Osteoblast (primary cell): ENCODE measurements at regions not wholly inside any gene's neighbourhood (a gene's known extent, or its start where the extent isn't known, plus 50 kb on each side); places are given as distances from the start of the nearest gene placed in this dataset.

Experiments
- DNase-seq: peaks from one replicate; pipeline ENCODE4 v3.0.0; 2011; ENCODE audit warnings: low spot score, mixed read lengths; ENCODE audit not compliant: insufficient read length; ENCODE audit errors: missing footprints
- H2AFZ ChIP-seq: 2 replicates; pipeline ENCODE4 v1.6.0; 2011; ENCODE audit warnings: mild to moderate bottlenecking, low read length
- H3K27ac ChIP-seq: 2 replicates; pipeline ENCODE4 v1.5.1; 2011; ENCODE audit warnings: mild to moderate bottlenecking, low read depth, low read length, moderate library complexity
- H3K27me3 ChIP-seq: 2 replicates; pipeline ENCODE4 v1.6.0; 2012; ENCODE audit warnings: mild to moderate bottlenecking, control low read depth, inconsistent platforms, low read length, moderate library complexity; ENCODE audit not compliant: insufficient read depth
- H3K36me3 ChIP-seq: 2 replicates; pipeline ENCODE4 v1.5.1; 2011; ENCODE audit warnings: mild to moderate bottlenecking, low read length, control low read depth, moderate library complexity; ENCODE audit not compliant: insufficient read depth
- H3K4me1 ChIP-seq: 2 replicates; pipeline ENCODE4 v1.5.1; 2011; ENCODE audit warnings: mild to moderate bottlenecking, low read length, control low read depth, moderate library complexity; ENCODE audit not compliant: insufficient read depth
- H3K4me2 ChIP-seq: 2 replicates; pipeline ENCODE4 v1.6.0; 2011; ENCODE audit warnings: mild to moderate bottlenecking, low read length; ENCODE audit not compliant: insufficient read depth
- H3K4me3 ChIP-seq: fragments of 200-600 bp; sonication (generic); 3 replicates; pipeline ENCODE4 v1.5.1; 2012; ENCODE audit warnings: mild to moderate bottlenecking, low read length, inconsistent platforms; ENCODE audit not compliant: insufficient read depth
- H3K79me2 ChIP-seq: 2 replicates; pipeline ENCODE4 v1.6.0; 2012; ENCODE audit warnings: mild to moderate bottlenecking, low read length, control low read depth, inconsistent platforms; ENCODE audit not compliant: insufficient read depth
- H3K9me3 ChIP-seq: 2 replicates; pipeline ENCODE4 v1.5.1; 2011; ENCODE audit warnings: low read depth, low read length, control low read depth
- H4K20me1 ChIP-seq: 2 replicates; pipeline ENCODE4 v1.6.0; 2012; ENCODE audit warnings: mild to moderate bottlenecking, low read length, control low read depth; ENCODE audit not compliant: insufficient read depth
- CTCF ChIP-seq: IDR thresholded peaks from 2 replicates; pipeline ENCODE4 v1.5.1; 2011; ENCODE audit warnings: mild to moderate bottlenecking, low read depth, low read length, moderate library complexity; ENCODE audit errors: extremely low read depth

GRCh38 chr14:83905157-83905556, 1624.8 kb upstream of the FLRT2 start:
- Histone ChIP-seq H2AFZ (no peak overlapping the region), H3K4me3 (no peak overlapping the region), H3K9me3 (no peaks in the 10 kb centered on the region), H3K79me2 (no peaks in the 10 kb centered on the region), H3K4me1 (no peaks in the 10 kb centered on the region), H3K27ac (no peak overlapping the region), H3K27me3 (no peaks in the 10 kb centered on the region), H3K4me2 (no peak overlapping the region), H4K20me1 (no peaks in the 10 kb centered on the region), H3K36me3 (no peaks in the 10 kb centered on the region)
- no peak for TF ChIP-seq CTCF
- no peak for DNase-seq

GRCh38 chr14:83908419-83908818, 1621.5 kb upstream of the FLRT2 start:
- Histone ChIP-seq H3K4me1 (no peaks in the 10 kb centered on the region), H3K27me3 (no peaks in the 10 kb centered on the region), H3K27ac (no peak overlapping the region), H3K4me3 (no peak overlapping the region), H3K4me2 (no peak overlapping the region), H4K20me1 (no peaks in the 10 kb centered on the region), H3K79me2 (no peaks in the 10 kb centered on the region), H2AFZ (no peak overlapping the region), H3K9me3 (peaks cover 4% of the 10 kb centered on the region), H3K36me3 (no peaks in the 10 kb centered on the region)
- DNase-seq = no peak
- no peak for TF ChIP-seq CTCF

GRCh38 chr14:83909507-83909906, 1620.4 kb upstream of the FLRT2 start:
- Histone ChIP-seq H3K4me1 (no peaks in the 10 kb centered on the region), H4K20me1 (no peaks in the 10 kb centered on the region), H3K36me3 (no peaks in the 10 kb centered on the region), H3K9me3 (peaks cover 4% of the 10 kb centered on the region), H3K4me2 (no peak overlapping the region), H3K27ac (no peak overlapping the region), H3K27me3 (no peaks in the 10 kb centered on the region), H3K79me2 (no peaks in the 10 kb centered on the region), H3K4me3 (no peak overlapping the region), H2AFZ (no peak overlapping the region)
- no peak for TF ChIP-seq CTCF
- no peak for DNase-seq

- Histone ChIP-seq H3K9me3 (peaks cover 4% of the 10 kb centered on the region), H2AFZ (no peak overlapping the region), H3K79me2 (no peaks in the 10 kb centered on the region), H3K4me2 (no peak overlapping the region), H3K27me3 (no peaks in the 10 kb centered on the region), H3K27ac (no peak overlapping the region), H3K4me1 (no peaks in the 10 kb centered on the region), H3K36me3 (no peaks in the 10 kb centered on the region), H4K20me1 (no peaks in the 10 kb centered on the region), H3K4me3 (no peak overlapping the region)
- DNase-seq = no peak
- no peak for TF ChIP-seq CTCF
These were observed 1617.8 kb upstream of the FLRT2 start for GRCh38 chr14:83912032-83912642.
